Liver (tissue), 8 donors: ENCODE measurements at regions not wholly inside any gene's neighbourhood (a gene's known extent, or its start where the extent isn't known, plus 50 kb on each side); places are given as distances from the start of the nearest gene placed in this dataset.

Source experiments
- DNase-seq: peaks from one replicate; pipeline ENCODE4 v3.0.0-alpha.2; 2017; ENCODE audit warnings: low spot score
- H3K27ac ChIP-seq, 2 donors: one replicate each; pipeline ENCODE4 v1.7.0; 2013; ENCODE audit warnings: inconsistent platforms in 2 of 2, low read length in 2 of 2, control low read depth in 1 of 2, low read depth in 1 of 2, mild to moderate bottlenecking in 1 of 2
- H3K27me3 ChIP-seq, 4 donors: one replicate each; pipeline versions ENCODE4 v1.6.1 to v1.7.0; 2013; ENCODE audit warnings: low read length in 3 of 4, inconsistent platforms in 1 of 4, mild to moderate bottlenecking in 1 of 4, moderate library complexity in 1 of 4; ENCODE audit not compliant: control insufficient read depth in 4 of 4, insufficient read depth in 4 of 4
- H3K36me3 ChIP-seq, 4 donors: one replicate each; pipeline versions ENCODE4 v1.6.1 to v1.7.0; 2013; ENCODE audit warnings: low read length in 3 of 4, mild to moderate bottlenecking in 3 of 4, low read depth in 1 of 4, moderate library complexity in 1 of 4; ENCODE audit not compliant: control insufficient read depth in 4 of 4, insufficient read depth in 3 of 4
- H3K4me1 ChIP-seq, 4 donors: one replicate each; pipeline versions ENCODE4 v1.6.1 to v1.7.0; 2013; ENCODE audit warnings: low read length in 3 of 4, mild to moderate bottlenecking in 3 of 4, moderate library complexity in 1 of 4; ENCODE audit not compliant: control insufficient read depth in 4 of 4, insufficient read depth in 4 of 4
- H3K4me3 ChIP-seq, 3 donors: one replicate each; pipeline versions ENCODE4 v1.6.1 to v1.7.0; 2013; ENCODE audit warnings: low read length in 3 of 3, control low read depth in 1 of 3, low read depth in 1 of 3, mild to moderate bottlenecking in 1 of 3
- H3K9ac ChIP-seq, 2 donors: one replicate each; pipeline ENCODE4 v1.7.0; 2013; ENCODE audit warnings: low read length in 2 of 2, mild to moderate bottlenecking in 2 of 2, moderate library complexity in 2 of 2, control low read depth in 1 of 2, low read depth in 1 of 2
- H3K9me3 ChIP-seq, 4 donors: one replicate each; pipeline versions ENCODE4 v1.6.1 to v1.7.0; 2013; ENCODE audit warnings: low read length in 3 of 4; ENCODE audit not compliant: control insufficient read depth in 4 of 4
- ATF3 ChIP-seq: IDR thresholded peaks from 2 replicates; pipeline ENCODE4 v1.6.1; 2016; ENCODE audit warnings: antibody characterized with exemption
- EGR1 ChIP-seq, 2 donors: IDR thresholded peaks; 2 replicates each; pipeline ENCODE4 v1.6.1; 2016 to 2018; ENCODE audit warnings: antibody characterized with exemption in 2 of 2, low read depth in 2 of 2
- FOXA1 ChIP-seq: IDR thresholded peaks from 2 replicates; pipeline ENCODE4 v1.6.1; 2016; ENCODE audit warnings: antibody characterized with exemption
- FOXA2 ChIP-seq: IDR thresholded peaks from 2 replicates; pipeline ENCODE4 v1.6.1; 2016; ENCODE audit warnings: antibody characterized with exemption
- GABPA ChIP-seq, 2 donors: IDR thresholded peaks in 1 of 2; conservative IDR thresholded peaks in 1 of 2; 2 replicates each; pipeline ENCODE4 v1.6.1; 2016; ENCODE audit warnings: antibody characterized with exemption in 2 of 2, mild to moderate bottlenecking in 1 of 2, moderate library complexity in 1 of 2
- HNF4A ChIP-seq, 2 donors: conservative IDR thresholded peaks; 2 replicates each; pipeline ENCODE4 v1.6.1; 2016; ENCODE audit warnings: antibody characterized with exemption in 2 of 2, mild to moderate bottlenecking in 2 of 2
- HNF4G ChIP-seq: IDR thresholded peaks from 2 replicates; pipeline ENCODE4 v1.6.1; 2016; ENCODE audit warnings: antibody characterized with exemption
- JUND ChIP-seq, 2 donors: IDR thresholded peaks; 2 replicates each; pipeline ENCODE4 v1.6.1; 2016; ENCODE audit warnings: antibody characterized with exemption in 2 of 2
- MAX ChIP-seq: IDR thresholded peaks from 2 replicates; pipeline ENCODE4 v1.6.1; 2016; ENCODE audit warnings: antibody characterized with exemption
- NR2F2 ChIP-seq: IDR thresholded peaks from 2 replicates; pipeline ENCODE4 v1.6.1; 2016; ENCODE audit warnings: antibody characterized with exemption
- RAD21 ChIP-seq, 2 donors: IDR thresholded peaks; 2 replicates each; pipeline ENCODE4 v1.6.1; 2016; ENCODE audit warnings: antibody characterized with exemption in 2 of 2, mild to moderate bottlenecking in 2 of 2
- RXRA ChIP-seq, 2 donors: IDR thresholded peaks; 2 replicates each; pipeline ENCODE4 v1.6.1; 2017 to 2018; ENCODE audit warnings: antibody characterized with exemption in 2 of 2, mild to moderate bottlenecking in 1 of 2
- SP1 ChIP-seq: IDR thresholded peaks from 2 replicates; pipeline ENCODE4 v1.6.1; 2018; ENCODE audit warnings: antibody characterized with exemption, mild to moderate bottlenecking
- TAF1 ChIP-seq: conservative IDR thresholded peaks from 2 replicates; pipeline ENCODE4 v1.6.1; 2016; ENCODE audit warnings: antibody characterized with exemption, mild to moderate bottlenecking
- YY1 ChIP-seq: IDR thresholded peaks from 2 replicates; pipeline ENCODE4 v1.6.1; 2016; ENCODE audit warnings: antibody characterized with exemption, mild to moderate bottlenecking
- ZBTB33 ChIP-seq: IDR thresholded peaks from 2 replicates; pipeline ENCODE4 v1.6.1; 2016; ENCODE audit warnings: antibody characterized with exemption
- WGBS: extraction: QIAGEN DNeasy Blood & Tissue Kit; methylation state at CpG from one replicate; pipeline ENCODE4 v1.1.7; 2013; 5-methylcytosine and 5-hydroxymethylcytosine counted together
- TF ChIP-seq, protein P1 (sequence below): IDR thresholded peaks from 2 replicates; pipeline ENCODE4 v1.6.1; 2016; ENCODE audit warnings: antibody characterized with exemption, mild to moderate bottlenecking
- TF ChIP-seq, protein P2 (sequence below): fragments of 150-350 bp; IDR thresholded peaks from 2 replicates; pipeline ENCODE4 v1.5.1; 2017; ENCODE audit warnings: improper control_type of control experiment, low read depth, low read length; ENCODE audit not compliant: missing input control
- donor health status: healthy.
- donor health status: healthy.
- donor health status: healthy.
- donor health status: healthy.
- donor health status: healthy.

- WGBS: 71% methylated on average over 24 of the region's 24 CpGs
- Histone ChIP-seq H3K9me3 (no peaks in the 10 kb centered on the region), H3K4me1 (no peaks in the 10 kb centered on the region), H3K9ac (no peak overlapping the region), H3K36me3 (no peaks in the 10 kb centered on the region), H3K27ac (no peak overlapping the region), H3K27me3 (no peaks in the 10 kb centered on the region), H3K4me3 (no peak overlapping the region)
- TF ChIP-seq EGR1 (IDR thresholded peaks at IDR 0.05; ENCODE audit: low read depth in 2 of 2) (no peak), ZBTB33 (no peak), MAX (no peak), RXRA (IDR thresholded peaks at IDR 0.05) (no peak), RAD21 (IDR thresholded peaks at IDR 0.05) (no peak), YY1 (no peak), HNF4A (conservative IDR thresholded peaks at IDR 0.05) (no peak), NR2F2 (no peak), TAF1 (no peak), HNF4G (no peak), FOXA1 (no peak)
- no peak for DNase-seq
These were observed 66.7 kb upstream of the OLFM1 start for GRCh38 chr9:135020481-135021392.

GRCh38 chr9:135021393-135021789 lies 66.1 kb upstream of the OLFM1 start:
- no peak overlapping the region for H3K9ac ChIP-seq
- no peak for TF ChIP-seq HNF4A (conservative IDR thresholded peaks at IDR 0.05)
- no peak for TF ChIP-seq HNF4G
- no peak for TF ChIP-seq GABPA (IDR thresholded peaks at IDR 0.05 in 1 of 2, conservative IDR thresholded peaks at IDR 0.05 in 1 of 2)
- TF ChIP-seq ZBTB33: no peak
- TF ChIP-seq TAF1: no peak
- TF ChIP-seq ATF3: no peak
- TF ChIP-seq RAD21 (IDR thresholded peaks at IDR 0.05): no peak
- no peak for TF ChIP-seq NR2F2
- TF ChIP-seq, protein P1, sequence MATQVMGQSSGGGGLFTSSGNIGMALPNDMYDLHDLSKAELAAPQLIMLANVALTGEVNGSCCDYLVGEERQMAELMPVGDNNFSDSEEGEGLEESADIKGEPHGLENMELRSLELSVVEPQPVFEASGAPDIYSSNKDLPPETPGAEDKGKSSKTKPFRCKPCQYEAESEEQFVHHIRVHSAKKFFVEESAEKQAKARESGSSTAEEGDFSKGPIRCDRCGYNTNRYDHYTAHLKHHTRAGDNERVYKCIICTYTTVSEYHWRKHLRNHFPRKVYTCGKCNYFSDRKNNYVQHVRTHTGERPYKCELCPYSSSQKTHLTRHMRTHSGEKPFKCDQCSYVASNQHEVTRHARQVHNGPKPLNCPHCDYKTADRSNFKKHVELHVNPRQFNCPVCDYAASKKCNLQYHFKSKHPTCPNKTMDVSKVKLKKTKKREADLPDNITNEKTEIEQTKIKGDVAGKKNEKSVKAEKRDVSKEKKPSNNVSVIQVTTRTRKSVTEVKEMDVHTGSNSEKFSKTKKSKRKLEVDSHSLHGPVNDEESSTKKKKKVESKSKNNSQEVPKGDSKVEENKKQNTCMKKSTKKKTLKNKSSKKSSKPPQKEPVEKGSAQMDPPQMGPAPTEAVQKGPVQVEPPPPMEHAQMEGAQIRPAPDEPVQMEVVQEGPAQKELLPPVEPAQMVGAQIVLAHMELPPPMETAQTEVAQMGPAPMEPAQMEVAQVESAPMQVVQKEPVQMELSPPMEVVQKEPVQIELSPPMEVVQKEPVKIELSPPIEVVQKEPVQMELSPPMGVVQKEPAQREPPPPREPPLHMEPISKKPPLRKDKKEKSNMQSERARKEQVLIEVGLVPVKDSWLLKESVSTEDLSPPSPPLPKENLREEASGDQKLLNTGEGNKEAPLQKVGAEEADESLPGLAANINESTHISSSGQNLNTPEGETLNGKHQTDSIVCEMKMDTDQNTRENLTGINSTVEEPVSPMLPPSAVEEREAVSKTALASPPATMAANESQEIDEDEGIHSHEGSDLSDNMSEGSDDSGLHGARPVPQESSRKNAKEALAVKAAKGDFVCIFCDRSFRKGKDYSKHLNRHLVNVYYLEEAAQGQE: no peak
- TF ChIP-seq SP1: no peak
- TF ChIP-seq, protein P2, sequence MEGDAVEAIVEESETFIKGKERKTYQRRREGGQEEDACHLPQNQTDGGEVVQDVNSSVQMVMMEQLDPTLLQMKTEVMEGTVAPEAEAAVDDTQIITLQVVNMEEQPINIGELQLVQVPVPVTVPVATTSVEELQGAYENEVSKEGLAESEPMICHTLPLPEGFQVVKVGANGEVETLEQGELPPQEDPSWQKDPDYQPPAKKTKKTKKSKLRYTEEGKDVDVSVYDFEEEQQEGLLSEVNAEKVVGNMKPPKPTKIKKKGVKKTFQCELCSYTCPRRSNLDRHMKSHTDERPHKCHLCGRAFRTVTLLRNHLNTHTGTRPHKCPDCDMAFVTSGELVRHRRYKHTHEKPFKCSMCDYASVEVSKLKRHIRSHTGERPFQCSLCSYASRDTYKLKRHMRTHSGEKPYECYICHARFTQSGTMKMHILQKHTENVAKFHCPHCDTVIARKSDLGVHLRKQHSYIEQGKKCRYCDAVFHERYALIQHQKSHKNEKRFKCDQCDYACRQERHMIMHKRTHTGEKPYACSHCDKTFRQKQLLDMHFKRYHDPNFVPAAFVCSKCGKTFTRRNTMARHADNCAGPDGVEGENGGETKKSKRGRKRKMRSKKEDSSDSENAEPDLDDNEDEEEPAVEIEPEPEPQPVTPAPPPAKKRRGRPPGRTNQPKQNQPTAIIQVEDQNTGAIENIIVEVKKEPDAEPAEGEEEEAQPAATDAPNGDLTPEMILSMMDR: no peak
- no peak for TF ChIP-seq YY1
- no peak for TF ChIP-seq RXRA (IDR thresholded peaks at IDR 0.05)
- no peak for TF ChIP-seq FOXA2
- TF ChIP-seq EGR1 (IDR thresholded peaks at IDR 0.05; ENCODE audit: low read depth in 2 of 2): no peak
- no peak for TF ChIP-seq JUND (IDR thresholded peaks at IDR 0.05)
- TF ChIP-seq MAX: no peak
- H3K36me3 ChIP-seq: no peaks in the 10 kb centered on the region
- H3K4me3 ChIP-seq: no peak overlapping the region
- no peak for DNase-seq
- H3K27ac ChIP-seq: no peak overlapping the region
- H3K4me1 ChIP-seq: no peaks in the 10 kb centered on the region
- 74% methylated on average over 8 of the region's 8 CpGs for WGBS
- H3K9me3 ChIP-seq: no peaks in the 10 kb centered on the region
- H3K27me3 ChIP-seq: no peaks in the 10 kb centered on the region
